ENCODE measurements at regions not wholly inside any gene's neighbourhood (a gene's known extent, or its start where the extent isn't known, plus 50 kb on each side); places are given as distances from the start of the nearest gene placed in this dataset.
"Not testable (repeated sequence)": the region's sequence is repeated elsewhere in the genome, so short reads cannot be mapped to it uniquely, and the experiment has no call there.

- POLR2A ChIA-PET = no interaction called here
- no peaks in the 10 kb centered on the region for H3K27me3 ChIP-seq (replicated peaks in 1 of 4; ENCODE audit: control extremely low read depth in 1 of 4, control insufficient read depth in 3 of 4, insufficient read depth in 4 of 4, low read length in 3 of 4)
- no peak overlapping the region for H3K9ac ChIP-seq (ENCODE audit: low read length)
- ATAC-seq (ENCODE audit: low read depth) (no peak), DNase-seq (no peak)
- H3K4me3 Mint-ChIP-seq = no peak overlapping the region
- H3K4me1 Mint-ChIP-seq = no peaks in the 10 kb centered on the region
- no peaks in the 10 kb centered on the region for H3K9me3 ChIP-seq (ENCODE audit: control extremely low read depth in 1 of 3, control insufficient read depth in 2 of 3, insufficient read depth in 1 of 3, low read length in 2 of 3)
- no peak overlapping the region for H3K27ac ChIP-seq (ENCODE audit: low read length in 2 of 2)
- H3K9me3 Mint-ChIP-seq (ENCODE audit: insufficient read depth) = peaks cover 2% of the 10 kb centered on the region
- CTCF ChIA-PET = no interaction called here
- TF ChIP-seq, protein P1, sequence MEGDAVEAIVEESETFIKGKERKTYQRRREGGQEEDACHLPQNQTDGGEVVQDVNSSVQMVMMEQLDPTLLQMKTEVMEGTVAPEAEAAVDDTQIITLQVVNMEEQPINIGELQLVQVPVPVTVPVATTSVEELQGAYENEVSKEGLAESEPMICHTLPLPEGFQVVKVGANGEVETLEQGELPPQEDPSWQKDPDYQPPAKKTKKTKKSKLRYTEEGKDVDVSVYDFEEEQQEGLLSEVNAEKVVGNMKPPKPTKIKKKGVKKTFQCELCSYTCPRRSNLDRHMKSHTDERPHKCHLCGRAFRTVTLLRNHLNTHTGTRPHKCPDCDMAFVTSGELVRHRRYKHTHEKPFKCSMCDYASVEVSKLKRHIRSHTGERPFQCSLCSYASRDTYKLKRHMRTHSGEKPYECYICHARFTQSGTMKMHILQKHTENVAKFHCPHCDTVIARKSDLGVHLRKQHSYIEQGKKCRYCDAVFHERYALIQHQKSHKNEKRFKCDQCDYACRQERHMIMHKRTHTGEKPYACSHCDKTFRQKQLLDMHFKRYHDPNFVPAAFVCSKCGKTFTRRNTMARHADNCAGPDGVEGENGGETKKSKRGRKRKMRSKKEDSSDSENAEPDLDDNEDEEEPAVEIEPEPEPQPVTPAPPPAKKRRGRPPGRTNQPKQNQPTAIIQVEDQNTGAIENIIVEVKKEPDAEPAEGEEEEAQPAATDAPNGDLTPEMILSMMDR (IDR thresholded peaks at IDR 0.05) = no peak
- no peak for TF ChIP-seq EZH2 (IDR thresholded peaks at IDR 0.05; ENCODE audit: borderline replicate concordance, insufficient read depth, low read depth, low read length, poor library complexity, severe bottlenecking)
- intact Hi-C loops (cut with micrococcal nuclease) = no loop called here
- no peaks in the 10 kb centered on the region for H3K4me1 ChIP-seq (ENCODE audit: control insufficient read depth in 2 of 2, insufficient read depth in 2 of 2, low read length in 2 of 2)
- no peak overlapping the region for H3K4me2 ChIP-seq (replicated peaks; ENCODE audit: low read depth, low read length, poor library complexity, severe bottlenecking)
- no peak overlapping the region for H3K27ac Mint-ChIP-seq
- no peak overlapping the region for H2AFZ ChIP-seq (ENCODE audit: insufficient read depth, low read depth, low read length, poor library complexity, severe bottlenecking)
- no peak overlapping the region for H3K4me3 ChIP-seq (ENCODE audit: control extremely low read depth in 1 of 5, extremely low read depth in 1 of 5, insufficient read depth in 1 of 5, low read depth in 2 of 5, low read length in 4 of 5)
- 100% methylated on average over 1 of the region's 4 CpGs for WGBS (ENCODE audit: insufficient coverage)
- no peaks in the 10 kb centered on the region for H3K36me3 ChIP-seq (replicated peaks in 1 of 2; ENCODE audit: control extremely low read depth in 1 of 2, control insufficient read depth in 1 of 2, extremely low read depth in 1 of 2, insufficient read depth in 2 of 2, low read length in 1 of 2)
- H3K79me2 ChIP-seq (ENCODE audit: control insufficient read depth, insufficient read depth, low read length) = no peaks in the 10 kb centered on the region
- H4K20me1 ChIP-seq (ENCODE audit: control insufficient read depth, insufficient read depth, low read length, poor library complexity, severe bottlenecking) = no peaks in the 10 kb centered on the region
- H3K27me3 Mint-ChIP-seq = no peaks in the 10 kb centered on the region
Measured at GRCh38 chr18:30675072-30675471, 367.5 kb downstream of the DSC3 start.

- Histone ChIP-seq H3K36me3 (replicated peaks in 1 of 2; ENCODE audit: control extremely low read depth in 1 of 2, control insufficient read depth in 1 of 2, extremely low read depth in 1 of 2, insufficient read depth in 2 of 2, low read length in 1 of 2) (no peaks in the 10 kb centered on the region), H2AFZ (ENCODE audit: insufficient read depth, low read depth, low read length, poor library complexity, severe bottlenecking) (no peak overlapping the region), H3K4me1 (ENCODE audit: control insufficient read depth in 2 of 2, insufficient read depth in 2 of 2, low read length in 2 of 2) (no peaks in the 10 kb centered on the region), H3K27ac (ENCODE audit: low read length in 2 of 2) (no peak overlapping the region), H3K4me2 (replicated peaks; ENCODE audit: low read depth, low read length, poor library complexity, severe bottlenecking) (no peak overlapping the region), H3K9ac (ENCODE audit: low read length) (no peak overlapping the region), H3K79me2 (ENCODE audit: control insufficient read depth, insufficient read depth, low read length) (no peaks in the 10 kb centered on the region), H3K4me3 (ENCODE audit: control extremely low read depth in 1 of 5, extremely low read depth in 1 of 5, insufficient read depth in 1 of 5, low read depth in 2 of 5, low read length in 4 of 5) (no peak overlapping the region), H3K27me3 (replicated peaks in 1 of 4; ENCODE audit: control extremely low read depth in 1 of 4, control insufficient read depth in 3 of 4, insufficient read depth in 4 of 4, low read length in 3 of 4) (no peaks in the 10 kb centered on the region), H3K9me3 (ENCODE audit: control extremely low read depth in 1 of 3, control insufficient read depth in 2 of 3, insufficient read depth in 1 of 3, low read length in 2 of 3) (no peaks in the 10 kb centered on the region), H4K20me1 (ENCODE audit: control insufficient read depth, insufficient read depth, low read length, poor library complexity, severe bottlenecking) (no peaks in the 10 kb centered on the region)
- 92% methylated on average over 2 of the region's 2 CpGs for WGBS (ENCODE audit: insufficient coverage)
- ChIA-PET CTCF (no interaction called here), POLR2A (no interaction called here)
- Mint-ChIP-seq H3K9me3 (ENCODE audit: insufficient read depth) (peaks cover 2% of the 10 kb centered on the region), H3K4me3 (no peak overlapping the region), H3K27ac (no peak overlapping the region), H3K27me3 (no peaks in the 10 kb centered on the region), H3K4me1 (no peaks in the 10 kb centered on the region)
- intact Hi-C loops (cut with micrococcal nuclease) = no loop called here
- TF ChIP-seq, protein P1 (IDR thresholded peaks at IDR 0.05) = no peak
- no peak for TF ChIP-seq EZH2 (IDR thresholded peaks at IDR 0.05; ENCODE audit: borderline replicate concordance, insufficient read depth, low read depth, low read length, poor library complexity, severe bottlenecking)
- ATAC-seq (ENCODE audit: low read depth) (no peak), DNase-seq (no peak)
Measured at GRCh38 chr18:30674596-30674995, 367.9 kb downstream of the DSC3 start.

GRCh38 chr18:30672439-30672838 is 370.1 kb downstream of the DSC3 start:
- H3K79me2 ChIP-seq (ENCODE audit: control insufficient read depth, insufficient read depth, low read length); H3K4me3 ChIP-seq (ENCODE audit: control extremely low read depth in 1 of 5, extremely low read depth in 1 of 5, insufficient read depth in 1 of 5, low read depth in 2 of 5, low read length in 4 of 5); H3K27ac Mint-ChIP-seq; ATAC-seq (ENCODE audit: low read depth); H3K9ac ChIP-seq (ENCODE audit: low read length); H3K27me3 ChIP-seq (replicated peaks in 1 of 4; ENCODE audit: control extremely low read depth in 1 of 4, control insufficient read depth in 3 of 4, insufficient read depth in 4 of 4, low read length in 3 of 4); H3K4me1 Mint-ChIP-seq; H3K4me3 Mint-ChIP-seq; H4K20me1 ChIP-seq (ENCODE audit: control insufficient read depth, insufficient read depth, low read length, poor library complexity, severe bottlenecking); H3K27me3 Mint-ChIP-seq; H3K4me2 ChIP-seq (replicated peaks; ENCODE audit: low read depth, low read length, poor library complexity, severe bottlenecking); H2AFZ ChIP-seq (ENCODE audit: insufficient read depth, low read depth, low read length, poor library complexity, severe bottlenecking); CTCF ChIA-PET; POLR2A ChIA-PET; H3K4me1 ChIP-seq (ENCODE audit: control insufficient read depth in 2 of 2, insufficient read depth in 2 of 2, low read length in 2 of 2); DNase-seq; H3K36me3 ChIP-seq (replicated peaks in 1 of 2; ENCODE audit: control extremely low read depth in 1 of 2, control insufficient read depth in 1 of 2, extremely low read depth in 1 of 2, insufficient read depth in 2 of 2, low read length in 1 of 2); H3K27ac ChIP-seq (ENCODE audit: low read length in 2 of 2); H3K9me3 Mint-ChIP-seq (ENCODE audit: insufficient read depth); intact Hi-C loops (cut with micrococcal nuclease); H3K9me3 ChIP-seq (ENCODE audit: control extremely low read depth in 1 of 3, control insufficient read depth in 2 of 3, insufficient read depth in 1 of 3, low read length in 2 of 3): not testable (repeated sequence)
- no CpG with 5 or more reads among the region's 1 CpG for WGBS (ENCODE audit: insufficient coverage)

Data from B cell (primary cell).